K562 (cell line): ENCODE measurements at regions not wholly inside any gene's neighbourhood (a gene's known extent, or its start where the extent isn't known, plus 50 kb on each side); places are given as distances from the start of the nearest gene placed in this dataset.
A peak's percentile ranks its signal among the peaks of the same experiment; 100 is the strongest.

ENCODE experiments used
- ATAC-seq: fragments of 200-7000 bp; cut with Tn5 transposase; 3 replicates; pipeline ENCODE4 v1.9.1; 2020; ENCODE audit warnings: moderate library complexity
- BruUV-seq: library from RNA; stranded (reverse); fragments of 400-500 nt; replicated peaks from 2 replicates; lab custom pipeline; 2021; lab: Mats Ljungman, UMichigan
- CTCF ChIA-PET: fragments of 300-600 bp; formaldehyde crosslinking; extraction: SDS; loops from one replicate; lab custom pipeline; 2021; ENCODE audit warnings: low intra/inter-chr PET ratio; lab: Yijun Ruan, JAX
- POLR2A ChIA-PET: fragments of 300-600, 350-650 bp; sonication (Branson Sonifier 250); formaldehyde crosslinking; extraction: SDS; loops from one replicate; lab custom pipeline; 2021; ENCODE audit warnings: antibody characterized with exemption, inconsistent platforms; lab: Yijun Ruan, JAX
- DNase-seq, 4 experiments: peaks; one replicate each; pipeline versions ENCODE4 v3.0.0 to v3.0.0-alpha.2; 2011 to 2018; ENCODE audit warnings: low spot score in 3 of 4, mixed read lengths in 3 of 4; ENCODE audit errors: extremely low read depth in 1 of 4
- FAIRE-seq: peaks from 2 replicates; lab custom pipeline; 2011; peaks lifted over from hg19 to GRCh38; lab: Jason Lieb, UNC
- H2AFZ ChIP-seq: 2 replicates; pipeline ENCODE4 v1.6.0; 2011; ENCODE audit warnings: low read depth, low read length, control low read depth, inconsistent platforms
- H3K27ac ChIP-seq: fragments of 200-600 bp; 3 replicates; pipeline ENCODE4 v1.8.0; 2011; ENCODE audit warnings: low read depth, mild to moderate bottlenecking, control low read depth, inconsistent platforms, low read length, moderate library complexity, mixed read lengths; ENCODE audit errors: extremely low read depth
- H3K27me3 ChIP-seq, 2 experiments: fragments of 300-600 bp in 1 of 2; 2 replicates in 1 of 2; 3 replicates in 1 of 2; pipeline versions ENCODE4 v1.6.0 to v1.8.0; 2011; ENCODE audit warnings: inconsistent platforms in 2 of 2, low read length in 2 of 2, mild to moderate bottlenecking in 1 of 2, mixed read lengths in 1 of 2, moderate library complexity in 1 of 2; ENCODE audit not compliant: control insufficient read depth in 2 of 2, insufficient read depth in 2 of 2
- H3K36me3 ChIP-seq: fragments of 300-600 bp; 3 replicates; pipeline ENCODE4 v1.8.0; 2011; ENCODE audit warnings: mild to moderate bottlenecking, low read length, inconsistent platforms; ENCODE audit not compliant: control insufficient read depth, insufficient read depth
- H3K4me1 ChIP-seq, 2 experiments: fragments of 200-600 bp in 1 of 2; replicated peaks in 1 of 2; 2 replicates in 1 of 2; 3 replicates in 1 of 2; pipeline versions ENCODE4 v1.5.1 to v1.8.0; 2011; ENCODE audit warnings: inconsistent platforms in 2 of 2, low read length in 2 of 2, mild to moderate bottlenecking in 1 of 2, mixed read lengths in 1 of 2, moderate library complexity in 1 of 2; ENCODE audit not compliant: control insufficient read depth in 2 of 2, insufficient read depth in 2 of 2
- H3K4me2 ChIP-seq: 2 replicates; pipeline ENCODE4 v1.6.1; 2011; ENCODE audit warnings: low read length, control low read depth, inconsistent platforms, mixed read lengths; ENCODE audit not compliant: insufficient read depth
- H3K4me3 ChIP-seq: fragments of 200-600 bp; sonication (generic), shearing (Covaris generic); 2 replicates; pipeline ENCODE4 v1.5.1; 2016; ENCODE audit warnings: control low read depth, inconsistent platforms
- H3K79me2 ChIP-seq: fragments of 200-600 bp; 3 replicates; pipeline ENCODE4 v1.8.0; 2011; ENCODE audit warnings: low read length, inconsistent platforms; ENCODE audit not compliant: control insufficient read depth, insufficient read depth
- H3K9ac ChIP-seq, 2 experiments: 2 replicates each; pipeline versions ENCODE4 v1.6.0 to v1.6.1; 2011; ENCODE audit warnings: low read depth in 2 of 2, low read length in 2 of 2, control low read depth in 1 of 2, inconsistent platforms in 1 of 2, mild to moderate bottlenecking in 1 of 2, mixed read lengths in 1 of 2; ENCODE audit not compliant: insufficient read depth in 1 of 2
- H3K9me1 ChIP-seq: one replicate; pipeline ENCODE4 v1.6.0; 2011; ENCODE audit warnings: inconsistent platforms, mild to moderate bottlenecking, low read length, moderate library complexity; ENCODE audit not compliant: control insufficient read depth, insufficient read depth
- H3K9me3 ChIP-seq: replicated peaks from 2 replicates; pipeline ENCODE4 v1.5.1; 2011; ENCODE audit warnings: low read depth, low read length, inconsistent platforms; ENCODE audit not compliant: control insufficient read depth, insufficient read depth
- H4K20me1 ChIP-seq: replicated peaks from 2 replicates; pipeline ENCODE4 v1.6.1; 2011; ENCODE audit warnings: low read length, inconsistent platforms, mixed read lengths; ENCODE audit not compliant: control insufficient read depth, insufficient read depth
- BCL6 ChIP-seq: fragments of 250-450 bp; sonication (Bioruptor Pico); IDR thresholded peaks from 2 replicates; pipeline ENCODE4 v1.4.0; 2020
- CBX1 ChIP-seq: sonication (generic); IDR thresholded peaks from 2 replicates; pipeline ENCODE4 v1.6.1; 2016; ENCODE audit warnings: antibody characterized with exemption, low read depth, mild to moderate bottlenecking
- CEBPB ChIP-seq: fragments of 450-650 bp; IDR thresholded peaks from 2 replicates; pipeline ENCODE4 v1.6.1; 2016; ENCODE audit warnings: missing genetic modification characterization, missing compliant biosample characterization
- CEBPG ChIP-seq, 3 experiments: fragments of 200-800 bp in 1 of 3; sonication (Bioruptor generic) in 1 of 3; sonication (generic) in 1 of 3; formaldehyde crosslinking in 1 of 3; IDR thresholded peaks in 2 of 3; conservative IDR thresholded peaks in 1 of 3; 2 replicates each; pipeline versions ENCODE4 v1.6.1 to v1.8.0; 2016 to 2022; ENCODE audit warnings: missing compliant biosample characterization in 2 of 3, missing genetic modification characterization in 2 of 3, mild to moderate bottlenecking in 1 of 3, missing genetic modification reagents in 1 of 3
- CXXC5 ChIP-seq: fragments of 250-450 bp; sonication (Bioruptor Pico); IDR thresholded peaks from 2 replicates; pipeline ENCODE4 v1.8.0; 2022; ENCODE audit warnings: inconsistent platforms, mild to moderate bottlenecking, moderate library complexity
- GATAD2A ChIP-seq: fragments of 450-650 bp; IDR thresholded peaks from 2 replicates; pipeline ENCODE4 v1.6.1; 2017
- HNRNPK ChIP-seq: fragments of 200-400 bp; formaldehyde crosslinking; IDR thresholded peaks from one replicate; pipeline ENCODE4 v1.6.1; 2018; ENCODE audit warnings: mild to moderate bottlenecking, low read depth, low read length; ENCODE audit not compliant: poor library complexity, severe bottlenecking
- IFI16 ChIP-seq: fragments of 250-450 bp; sonication (Bioruptor Pico); IDR thresholded peaks from 2 replicates; pipeline ENCODE4 v2.1.2; 2022; ENCODE audit warnings: mild to moderate bottlenecking, inconsistent platforms
- LARP7 ChIP-seq: fragments of 450-650 bp; IDR thresholded peaks from 2 replicates; pipeline ENCODE4 v1.6.1; 2016
- MAFK ChIP-seq: IDR thresholded peaks from 2 replicates; pipeline ENCODE4 v1.6.1; 2011; ENCODE audit warnings: low read length, improper control_type of control experiment
- NCOA1 ChIP-seq: fragments of 450-650 bp; IDR thresholded peaks from 2 replicates; pipeline ENCODE4 v1.6.1; 2016; ENCODE audit warnings: low read depth
- NEUROD1 ChIP-seq: fragments of 150-350 bp; IDR thresholded peaks from 2 replicates; pipeline ENCODE4 v1.6.1; 2014; ENCODE audit warnings: borderline replicate concordance, low read length, low read depth; ENCODE audit not compliant: partially characterized antibody
- NR2C1 ChIP-seq, 2 experiments: fragments of 450-650 bp; IDR thresholded peaks; 2 replicates each; pipeline ENCODE4 v1.6.1; 2017; ENCODE audit warnings: mild to moderate bottlenecking in 2 of 2, antibody characterized with exemption in 1 of 2, inconsistent platforms in 1 of 2, missing compliant biosample characterization in 1 of 2, missing genetic modification characterization in 1 of 2
- TEAD1 ChIP-seq, 2 experiments: fragments of 450-650 bp in 1 of 2; sonication (generic) in 1 of 2; formaldehyde crosslinking; IDR thresholded peaks; 2 replicates each; pipeline versions ENCODE4 v1.4.0 to v1.8.0; 2020 to 2022; ENCODE audit warnings: mild to moderate bottlenecking in 2 of 2, missing genetic modification reagents in 1 of 2
- ZNF263 ChIP-seq: sonication (generic); formaldehyde crosslinking; IDR thresholded peaks from 2 replicates; pipeline ENCODE4 v1.8.0; 2022; ENCODE audit warnings: mild to moderate bottlenecking, missing genetic modification reagents, borderline replicate concordance
- ZNF311 ChIP-seq: fragments of 250-450 bp; sonication (Bioruptor Pico); IDR thresholded peaks from 2 replicates; pipeline ENCODE4 v1.4.0; 2020; ENCODE audit warnings: mild to moderate bottlenecking, moderate library complexity
- ZNF586 ChIP-seq: fragments of 450-650 bp; formaldehyde crosslinking; conservative IDR thresholded peaks from 2 replicates; pipeline ENCODE4 v1.4.0; 2020; ENCODE audit warnings: mild to moderate bottlenecking, moderate library complexity
- ZNF655 ChIP-seq: fragments of 250-450 bp; sonication (Bioruptor Pico); IDR thresholded peaks from 2 replicates; pipeline ENCODE4 v1.5.0; 2021
- WGBS: fragments of 100-300 bp; shearing (Covaris generic); methylation state at CpG from one replicate; pipeline ENCODE4 v1.1.6; 2016; ENCODE audit warnings: low coverage, mixed read lengths; ENCODE audit not compliant: insufficient coverage; ENCODE audit errors: missing lambda C conversion rate; 5-methylcytosine and 5-hydroxymethylcytosine counted together
- in situ Hi-C: fragments of 300-500 bp; cut with MboI; formaldehyde crosslinking; loops from 4 replicates; pipeline ENCODE4 v1.15.0; 2018; ENCODE audit warnings: inconsistent platforms, mixed read lengths
- intact Hi-C: fragments of 100-400 bp; cut with micrococcal nuclease; formaldehyde crosslinking; loops from 2 replicates; pipeline ENCODE4 v1.14.2; 2022

DNA sequence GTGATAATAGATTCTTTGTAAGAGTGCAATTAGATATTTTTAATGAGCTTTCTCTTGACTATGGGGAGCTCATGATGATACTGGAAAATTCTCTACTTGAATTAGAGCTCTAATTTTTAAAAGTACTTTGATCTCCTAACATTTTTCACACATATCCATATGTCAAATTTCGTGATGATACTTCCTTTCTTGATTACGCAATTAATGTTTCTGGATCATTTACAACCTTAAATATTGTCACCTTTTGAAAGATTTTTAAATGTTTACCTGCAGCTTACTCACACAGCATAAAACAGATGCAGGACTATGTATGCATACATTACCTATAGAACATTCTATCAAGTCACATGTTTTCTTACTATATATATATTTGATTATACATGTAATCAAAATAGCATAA is 598.5 kb upstream of the DSEL start:
- Histone ChIP-seq H4K20me1 (no peaks in the 10 kb centered on the region), H2AFZ (no peak overlapping the region), H3K9ac (no peak overlapping the region), H3K4me1 (no peaks in the 10 kb centered on the region), H3K27ac (no peak overlapping the region), H3K79me2 (no peaks in the 10 kb centered on the region), H3K9me3 (no peaks in the 10 kb centered on the region), H3K4me2 (no peak overlapping the region), H3K36me3 (no peaks in the 10 kb centered on the region), H3K9me1 (no peaks in the 10 kb centered on the region), H3K27me3 (no peaks in the 10 kb centered on the region), H3K4me3 (no peak overlapping the region)
- whole genome bisulfite sequencing = 0% methylated on average over 2 of the region's 2 CpGs
- no TSS peak for BruUV-seq
- ChIA-PET POLR2A (no interaction called here), CTCF (no interaction called here)
- intact Hi-C loops (no loop called here), in situ Hi-C loops (no loop called here)
- ATAC-seq = no peak
- no peak for DNase-seq
- FAIRE-seq = no peak
- TF ChIP-seq CBX1 (no peak), IFI16 (no peak), ZNF586 (no peak), ZNF655 (CRISPR knock-in tag) (no peak), MAFK (no peak), CEBPB (tag) (peak; percentile 49; the same call in 1 of the 2 replicates), CXXC5 (CRISPR knock-in tag) (no peak), ZNF263 (CRISPR knock-in tag) (no peak), ZNF311 (CRISPR knock-in tag) (no peak), HNRNPK (no peak), LARP7 (no peak), CEBPG (CRISPR knock-in tag; IDR thresholded peaks at IDR 0.05) (no peak), CEBPG (tag; conservative IDR thresholded peaks at IDR 0.05 in 1 of 2, IDR thresholded peaks at IDR 0.05 in 1 of 2) (peak in 1 of 2 experiments; percentile 66; a peak in 2 of 4 replicates), NCOA1 (no peak), BCL6 (CRISPR knock-in tag) (no peak), TEAD1 (CRISPR knock-in tag; IDR thresholded peaks at IDR 0.05) (no peak), GATAD2A (no peak), NEUROD1 (no peak), NR2C1 (IDR thresholded peaks at IDR 0.05) (no peak), NR2C1 (tag; IDR thresholded peaks at IDR 0.05) (no peak)
